Endothelial cell of umbilical vein (primary cell): ENCODE measurements at regions not wholly inside any gene's neighbourhood (a gene's known extent, or its start where the extent isn't known, plus 50 kb on each side); places are given as distances from the start of the nearest gene placed in this dataset.

Source experiments
- EZH2 ChIP-seq: IDR thresholded peaks from 2 replicates; pipeline ENCODE4 v1.6.1; 2012; ENCODE audit warnings: borderline replicate concordance, low read depth, mild to moderate bottlenecking, moderate library complexity, low read length, inconsistent platforms; ENCODE audit not compliant: severe bottlenecking
- FOS ChIP-seq: IDR thresholded peaks from 2 replicates; pipeline ENCODE4 v1.6.1; 2011; ENCODE audit warnings: mild to moderate bottlenecking, low read length, moderate library complexity, borderline replicate concordance; ENCODE audit not compliant: insufficient read depth
- MYC ChIP-seq: IDR thresholded peaks from one replicate; pipeline ENCODE4 v1.6.1; 2011; ENCODE audit warnings: mild to moderate bottlenecking, low read depth, low read length
- POLR2A ChIP-seq: IDR thresholded peaks from 2 replicates; pipeline ENCODE4 v1.6.1; 2012; ENCODE audit warnings: low read depth, mild to moderate bottlenecking, control low read depth, low read length
- POLR2AphosphoS5 ChIP-seq: IDR thresholded peaks from 2 replicates; pipeline ENCODE4 v1.6.1; 2012; ENCODE audit warnings: low read depth, mild to moderate bottlenecking, control low read depth, low read length, moderate library complexity; ENCODE audit not compliant: insufficient read depth
- TF ChIP-seq, protein P1 (sequence below), 2 donors: IDR thresholded peaks; 1 replicate in 1 of 2; 2 replicates in 1 of 2; pipeline ENCODE4 v1.5.1; 2011; ENCODE audit warnings: low read length in 2 of 2, mild to moderate bottlenecking in 2 of 2, moderate library complexity in 2 of 2, control low read depth in 1 of 2, inconsistent platforms in 1 of 2, low read depth in 1 of 2; ENCODE audit not compliant: insufficient read depth in 1 of 2; ENCODE audit errors: extremely low read depth in 1 of 2

DNA sequence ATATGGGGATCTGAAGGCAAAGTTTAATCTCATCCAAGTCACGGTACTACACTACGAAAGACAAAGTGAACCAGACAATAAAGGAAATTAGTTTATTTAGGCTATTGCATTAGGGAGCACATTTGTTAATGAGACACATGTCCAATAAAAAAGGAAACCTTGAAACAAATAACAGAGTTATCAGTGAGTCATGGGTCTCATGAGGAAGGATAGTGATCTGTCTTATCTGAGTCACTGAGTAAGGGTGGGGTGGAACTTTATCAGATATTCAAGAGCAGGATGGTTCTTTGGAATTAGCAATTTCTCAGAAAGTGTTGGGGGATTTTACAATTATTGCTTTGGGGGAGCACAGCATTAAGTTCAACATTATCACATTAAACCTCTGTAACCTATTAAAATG, 188.9 kb upstream of the IL1RAPL1 start:
- TF ChIP-seq, protein P1, sequence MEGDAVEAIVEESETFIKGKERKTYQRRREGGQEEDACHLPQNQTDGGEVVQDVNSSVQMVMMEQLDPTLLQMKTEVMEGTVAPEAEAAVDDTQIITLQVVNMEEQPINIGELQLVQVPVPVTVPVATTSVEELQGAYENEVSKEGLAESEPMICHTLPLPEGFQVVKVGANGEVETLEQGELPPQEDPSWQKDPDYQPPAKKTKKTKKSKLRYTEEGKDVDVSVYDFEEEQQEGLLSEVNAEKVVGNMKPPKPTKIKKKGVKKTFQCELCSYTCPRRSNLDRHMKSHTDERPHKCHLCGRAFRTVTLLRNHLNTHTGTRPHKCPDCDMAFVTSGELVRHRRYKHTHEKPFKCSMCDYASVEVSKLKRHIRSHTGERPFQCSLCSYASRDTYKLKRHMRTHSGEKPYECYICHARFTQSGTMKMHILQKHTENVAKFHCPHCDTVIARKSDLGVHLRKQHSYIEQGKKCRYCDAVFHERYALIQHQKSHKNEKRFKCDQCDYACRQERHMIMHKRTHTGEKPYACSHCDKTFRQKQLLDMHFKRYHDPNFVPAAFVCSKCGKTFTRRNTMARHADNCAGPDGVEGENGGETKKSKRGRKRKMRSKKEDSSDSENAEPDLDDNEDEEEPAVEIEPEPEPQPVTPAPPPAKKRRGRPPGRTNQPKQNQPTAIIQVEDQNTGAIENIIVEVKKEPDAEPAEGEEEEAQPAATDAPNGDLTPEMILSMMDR (IDR thresholded peaks at IDR 0.05; ENCODE audit: extremely low read depth in 1 of 2, insufficient read depth in 1 of 2, low read depth in 1 of 2, low read length in 2 of 2) = no peak
- TF ChIP-seq POLR2AphosphoS5 (no peak), POLR2A (no peak), MYC (no peak), EZH2 (no peak), FOS (peak; percentile 75)
